Neutrophil (primary cell): ENCODE measurements at regions not wholly inside any gene's neighbourhood (a gene's known extent, or its start where the extent isn't known, plus 50 kb on each side); places are given as distances from the start of the nearest gene placed in this dataset.

ENCODE experiments used
- H3K27ac ChIP-seq: fragments of 200-600 bp; sonication (generic); 2 replicates; pipeline ENCODE4 v1.5.1; 2016; ENCODE audit warnings: mild to moderate bottlenecking, moderate library complexity
- H3K27me3 ChIP-seq: fragments of 200-600 bp; sonication (generic); 2 replicates; pipeline ENCODE4 v1.6.0; 2016; ENCODE audit warnings: mild to moderate bottlenecking
- H3K36me3 ChIP-seq: fragments of 200-600 bp; sonication (generic); 2 replicates; pipeline ENCODE4 v1.5.1; 2017
- H3K4me1 ChIP-seq, 2 experiments: fragments of 200-600 bp in 1 of 2; sonication (generic) in 1 of 2; 1 replicate in 1 of 2; 2 replicates in 1 of 2; pipeline versions ENCODE4 v1.5.1 to v1.6.1; 2013 to 2016; ENCODE audit warnings: low read depth in 1 of 2, low read length in 1 of 2, mild to moderate bottlenecking in 1 of 2, moderate library complexity in 1 of 2; ENCODE audit not compliant: control insufficient read depth in 1 of 2, insufficient read depth in 1 of 2
- H3K4me3 ChIP-seq, 2 experiments: fragments of 200-600 bp in 1 of 2; sonication (generic) in 1 of 2; 1 replicate in 1 of 2; 2 replicates in 1 of 2; pipeline ENCODE4 v1.5.1; 2013 to 2016; ENCODE audit warnings: low read depth in 1 of 2, low read length in 1 of 2, mild to moderate bottlenecking in 1 of 2, moderate library complexity in 1 of 2
- H3K9me3 ChIP-seq: fragments of 200-600 bp; sonication (generic); 2 replicates; pipeline ENCODE4 v1.5.1; 2016
- TF ChIP-seq, protein P1 (sequence below): fragments of 200-600 bp; sonication (generic); IDR thresholded peaks from 2 replicates; pipeline ENCODE4 v1.5.1; 2016; ENCODE audit warnings: antibody characterized with exemption

DNA sequence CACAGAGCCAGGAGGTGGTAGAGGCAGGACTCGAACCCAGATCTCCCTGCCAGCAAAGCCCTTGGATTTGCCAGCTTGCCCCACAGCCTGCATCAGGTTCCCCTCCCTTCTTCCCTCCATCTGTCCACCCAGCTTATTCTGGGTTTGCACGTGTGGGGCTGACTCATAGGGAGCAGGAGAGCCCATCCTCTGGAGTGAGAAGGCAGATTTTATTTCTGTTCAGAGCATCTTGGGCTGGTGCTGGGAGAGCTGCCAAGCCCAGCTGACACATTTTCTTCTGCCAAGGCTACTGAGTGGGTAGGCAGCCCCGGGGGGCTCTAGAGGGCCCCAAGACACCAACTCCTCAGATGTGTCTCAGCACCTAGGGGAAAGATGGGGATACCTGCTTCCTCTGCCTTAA, 106.3 kb upstream of the CRHR1 start:
- Histone ChIP-seq H3K36me3 (no peaks in the 10 kb centered on the region), H3K4me3 (no peak overlapping the region), H3K4me1 (no peaks in the 10 kb centered on the region), H3K27me3 (peaks cover 33% of the 10 kb centered on the region), H3K27ac (no peak overlapping the region), H3K9me3 (no peaks in the 10 kb centered on the region)
- TF ChIP-seq, protein P1, sequence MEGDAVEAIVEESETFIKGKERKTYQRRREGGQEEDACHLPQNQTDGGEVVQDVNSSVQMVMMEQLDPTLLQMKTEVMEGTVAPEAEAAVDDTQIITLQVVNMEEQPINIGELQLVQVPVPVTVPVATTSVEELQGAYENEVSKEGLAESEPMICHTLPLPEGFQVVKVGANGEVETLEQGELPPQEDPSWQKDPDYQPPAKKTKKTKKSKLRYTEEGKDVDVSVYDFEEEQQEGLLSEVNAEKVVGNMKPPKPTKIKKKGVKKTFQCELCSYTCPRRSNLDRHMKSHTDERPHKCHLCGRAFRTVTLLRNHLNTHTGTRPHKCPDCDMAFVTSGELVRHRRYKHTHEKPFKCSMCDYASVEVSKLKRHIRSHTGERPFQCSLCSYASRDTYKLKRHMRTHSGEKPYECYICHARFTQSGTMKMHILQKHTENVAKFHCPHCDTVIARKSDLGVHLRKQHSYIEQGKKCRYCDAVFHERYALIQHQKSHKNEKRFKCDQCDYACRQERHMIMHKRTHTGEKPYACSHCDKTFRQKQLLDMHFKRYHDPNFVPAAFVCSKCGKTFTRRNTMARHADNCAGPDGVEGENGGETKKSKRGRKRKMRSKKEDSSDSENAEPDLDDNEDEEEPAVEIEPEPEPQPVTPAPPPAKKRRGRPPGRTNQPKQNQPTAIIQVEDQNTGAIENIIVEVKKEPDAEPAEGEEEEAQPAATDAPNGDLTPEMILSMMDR: no peak

GRCh38 chr17:45679426-45679825, 104.7 kb upstream of the CRHR1 start:
- TF ChIP-seq, protein P1: no peak
- H3K9me3 ChIP-seq: no peaks in the 10 kb centered on the region

GRCh38 chr17:45680360-45680759, 103.8 kb upstream of the CRHR1 start:
- no peak overlapping the region for H3K27ac ChIP-seq
- no peak overlapping the region for H3K4me3 ChIP-seq
- H3K27me3 ChIP-seq: peaks cover 32% of the 10 kb centered on the region
- no peaks in the 10 kb centered on the region for H3K9me3 ChIP-seq
- TF ChIP-seq, protein P1: no peak
- no peaks in the 10 kb centered on the region for H3K36me3 ChIP-seq
- H3K4me1 ChIP-seq: no peaks in the 10 kb centered on the region

More at GRCh38 chr17:45679426-45679825, 104.7 kb upstream of the CRHR1 start:
- Histone ChIP-seq H3K27me3 (peaks cover 33% of the 10 kb centered on the region), H3K36me3 (no peaks in the 10 kb centered on the region), H3K27ac (no peak overlapping the region), H3K4me3 (no peak overlapping the region), H3K4me1 (no peaks in the 10 kb centered on the region)

GRCh38 chr17:45681706-45682105, 102.4 kb upstream of the CRHR1 start:
- Histone ChIP-seq H3K27me3 (peaks cover 18% of the 10 kb centered on the region), H3K4me1 (no peaks in the 10 kb centered on the region), H3K4me3 (no peak overlapping the region), H3K36me3 (no peaks in the 10 kb centered on the region), H3K9me3 (no peaks in the 10 kb centered on the region), H3K27ac (no peak overlapping the region)
- TF ChIP-seq, protein P1: no peak

DNA sequence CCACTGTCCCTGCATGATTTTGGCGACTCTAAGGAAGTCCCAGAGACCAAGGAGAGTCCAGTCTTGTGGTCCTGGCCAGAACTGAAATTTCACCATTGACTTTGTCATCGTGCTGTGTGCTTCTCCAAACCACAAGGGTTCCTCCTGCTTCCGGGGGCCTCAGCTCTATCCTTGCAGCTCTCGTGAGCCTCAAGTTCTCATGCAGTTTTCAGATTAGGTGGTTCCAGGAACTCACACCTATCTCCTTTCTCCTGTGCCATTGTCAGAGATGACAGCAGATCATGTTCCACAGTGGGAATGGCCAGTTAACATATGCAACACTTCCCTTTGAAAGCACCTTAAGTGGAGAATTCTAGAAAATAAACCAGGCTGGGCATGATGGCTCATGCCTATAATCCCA, 97.9 kb upstream of the CRHR1 start:
- Histone ChIP-seq H3K27me3 (peaks cover 44% of the 10 kb centered on the region), H3K27ac (no peak overlapping the region), H3K4me3 (no peak overlapping the region), H3K9me3 (no peaks in the 10 kb centered on the region), H3K4me1 (no peaks in the 10 kb centered on the region), H3K36me3 (no peaks in the 10 kb centered on the region)
- TF ChIP-seq, protein P1: no peak

- peaks cover 51% of the 10 kb centered on the region for H3K27me3 ChIP-seq
Observed at GRCh38 chr17:45687594-45687993, 96.5 kb upstream of the CRHR1 start.

More at GRCh38 chr17:45687594-45687993, 96.5 kb upstream of the CRHR1 start:
- Histone ChIP-seq H3K4me1 (no peaks in the 10 kb centered on the region), H3K36me3 (no peaks in the 10 kb centered on the region), H3K27ac (no peak overlapping the region), H3K4me3 (no peak overlapping the region), H3K9me3 (no peaks in the 10 kb centered on the region)
- TF ChIP-seq, protein P1: no peak
